PFSK-1 (cell line): ENCODE measurements at regions not wholly inside any gene's neighbourhood (a gene's known extent, or its start where the extent isn't known, plus 50 kb on each side); places are given as distances from the start of the nearest gene placed in this dataset.

ENCODE experiments used
- FOXP2 ChIP-seq: optimal IDR thresholded peaks from 2 replicates; pipeline ENCODE3; 2011; ENCODE audit warnings: borderline replicate concordance, control low read depth, inconsistent platforms; ENCODE audit not compliant: insufficient read depth; ENCODE audit errors: extremely low read length, extremely low read depth
- POLR2AphosphoS5 ChIP-seq: IDR thresholded peaks from 2 replicates; pipeline ENCODE4 v1.6.1; 2012; ENCODE audit warnings: low read depth, mild to moderate bottlenecking, control low read depth, low read length, moderate library complexity
- SIN3A ChIP-seq: IDR thresholded peaks from 2 replicates; pipeline ENCODE4 v1.6.1; 2012; ENCODE audit warnings: mild to moderate bottlenecking, low read length, moderate library complexity, borderline replicate concordance; ENCODE audit not compliant: insufficient read depth
- TAF1 ChIP-seq: IDR thresholded peaks from 2 replicates; pipeline ENCODE4 v1.6.1; 2012; ENCODE audit warnings: low read length, control low read depth, borderline replicate concordance; ENCODE audit not compliant: insufficient read depth
- TF ChIP-seq, protein P1 (sequence below), 2 experiments: IDR thresholded peaks; 2 replicates each; pipeline versions ENCODE4 v1.6.1 to v1.8.0; 2011 to 2012; ENCODE audit warnings: low read depth in 2 of 2, low read length in 2 of 2, control low read depth in 1 of 2, inconsistent platforms in 1 of 2, mild to moderate bottlenecking in 1 of 2, moderate library complexity in 1 of 2; ENCODE audit not compliant: insufficient read depth in 1 of 2

GRCh38 chr6:147717991-147718390 lies 209.5 kb downstream of the SAMD5 start:
- no peak for TF ChIP-seq POLR2AphosphoS5
- TF ChIP-seq FOXP2 = no peak
- TF ChIP-seq, protein P1, sequence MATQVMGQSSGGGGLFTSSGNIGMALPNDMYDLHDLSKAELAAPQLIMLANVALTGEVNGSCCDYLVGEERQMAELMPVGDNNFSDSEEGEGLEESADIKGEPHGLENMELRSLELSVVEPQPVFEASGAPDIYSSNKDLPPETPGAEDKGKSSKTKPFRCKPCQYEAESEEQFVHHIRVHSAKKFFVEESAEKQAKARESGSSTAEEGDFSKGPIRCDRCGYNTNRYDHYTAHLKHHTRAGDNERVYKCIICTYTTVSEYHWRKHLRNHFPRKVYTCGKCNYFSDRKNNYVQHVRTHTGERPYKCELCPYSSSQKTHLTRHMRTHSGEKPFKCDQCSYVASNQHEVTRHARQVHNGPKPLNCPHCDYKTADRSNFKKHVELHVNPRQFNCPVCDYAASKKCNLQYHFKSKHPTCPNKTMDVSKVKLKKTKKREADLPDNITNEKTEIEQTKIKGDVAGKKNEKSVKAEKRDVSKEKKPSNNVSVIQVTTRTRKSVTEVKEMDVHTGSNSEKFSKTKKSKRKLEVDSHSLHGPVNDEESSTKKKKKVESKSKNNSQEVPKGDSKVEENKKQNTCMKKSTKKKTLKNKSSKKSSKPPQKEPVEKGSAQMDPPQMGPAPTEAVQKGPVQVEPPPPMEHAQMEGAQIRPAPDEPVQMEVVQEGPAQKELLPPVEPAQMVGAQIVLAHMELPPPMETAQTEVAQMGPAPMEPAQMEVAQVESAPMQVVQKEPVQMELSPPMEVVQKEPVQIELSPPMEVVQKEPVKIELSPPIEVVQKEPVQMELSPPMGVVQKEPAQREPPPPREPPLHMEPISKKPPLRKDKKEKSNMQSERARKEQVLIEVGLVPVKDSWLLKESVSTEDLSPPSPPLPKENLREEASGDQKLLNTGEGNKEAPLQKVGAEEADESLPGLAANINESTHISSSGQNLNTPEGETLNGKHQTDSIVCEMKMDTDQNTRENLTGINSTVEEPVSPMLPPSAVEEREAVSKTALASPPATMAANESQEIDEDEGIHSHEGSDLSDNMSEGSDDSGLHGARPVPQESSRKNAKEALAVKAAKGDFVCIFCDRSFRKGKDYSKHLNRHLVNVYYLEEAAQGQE (IDR thresholded peaks at IDR 0.05; ENCODE audit: insufficient read depth in 1 of 2, low read depth in 2 of 2, low read length in 2 of 2) = no peak
- TF ChIP-seq SIN3A = no peak
- TF ChIP-seq TAF1 = no peak

- TF ChIP-seq FOXP2 (no peak), TAF1 (no peak), POLR2AphosphoS5 (no peak), SIN3A (no peak)
- TF ChIP-seq, protein P1 (IDR thresholded peaks at IDR 0.05; ENCODE audit: insufficient read depth in 1 of 2, low read depth in 2 of 2, low read length in 2 of 2) = no peak
Measured at GRCh38 chr6:147722158-147722557, 213.7 kb downstream of the SAMD5 start.

DNA sequence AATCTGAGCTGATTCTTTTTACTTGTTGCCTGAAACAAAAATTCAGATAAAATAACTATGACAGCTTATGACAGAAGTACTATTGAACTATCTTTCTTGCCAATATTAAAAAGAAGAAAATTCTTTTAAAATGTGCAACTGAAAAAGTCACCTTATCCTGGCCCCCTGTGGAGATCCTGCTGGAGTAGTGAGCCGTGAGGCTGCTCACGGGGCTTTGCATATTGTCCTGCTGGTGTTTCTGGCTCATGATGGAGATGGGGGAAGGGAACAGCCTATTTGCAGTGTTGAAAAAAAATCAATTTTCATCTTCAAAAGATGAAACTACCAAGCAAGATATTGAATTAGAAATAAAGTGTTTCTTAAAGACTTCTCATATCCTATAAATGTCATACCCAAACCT lies 216.0 kb downstream of the SAMD5 start:
- no peak for TF ChIP-seq SIN3A
- TF ChIP-seq POLR2AphosphoS5 = no peak
- TF ChIP-seq TAF1 = no peak
- TF ChIP-seq, protein P1 (IDR thresholded peaks at IDR 0.05; ENCODE audit: insufficient read depth in 1 of 2, low read depth in 2 of 2, low read length in 2 of 2) = no peak
- no peak for TF ChIP-seq FOXP2

DNA sequence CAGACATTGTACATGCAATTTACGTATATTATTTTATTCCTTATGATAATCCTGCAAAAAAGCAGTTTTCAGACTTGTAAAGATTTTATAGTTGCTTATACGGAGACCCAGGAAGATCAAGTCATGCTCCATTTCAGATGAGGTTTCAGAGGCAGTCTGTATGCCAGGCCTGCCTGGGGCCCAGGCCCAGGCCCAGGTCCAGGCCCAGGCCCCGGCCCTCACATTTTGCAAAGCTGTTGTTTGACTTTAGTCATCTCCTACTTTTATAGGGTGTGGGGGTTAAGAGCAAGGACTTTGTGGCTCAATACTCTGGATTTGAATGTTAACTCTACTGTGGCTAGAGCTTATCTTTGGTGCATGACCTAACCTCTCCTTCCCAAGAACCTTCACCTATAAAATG lies 217.9 kb downstream of the SAMD5 start:
- TF ChIP-seq POLR2AphosphoS5 (no peak), TAF1 (no peak), FOXP2 (no peak), SIN3A (no peak)
- TF ChIP-seq, protein P1 (IDR thresholded peaks at IDR 0.05; ENCODE audit: insufficient read depth in 1 of 2, low read depth in 2 of 2, low read length in 2 of 2) = no peak

DNA sequence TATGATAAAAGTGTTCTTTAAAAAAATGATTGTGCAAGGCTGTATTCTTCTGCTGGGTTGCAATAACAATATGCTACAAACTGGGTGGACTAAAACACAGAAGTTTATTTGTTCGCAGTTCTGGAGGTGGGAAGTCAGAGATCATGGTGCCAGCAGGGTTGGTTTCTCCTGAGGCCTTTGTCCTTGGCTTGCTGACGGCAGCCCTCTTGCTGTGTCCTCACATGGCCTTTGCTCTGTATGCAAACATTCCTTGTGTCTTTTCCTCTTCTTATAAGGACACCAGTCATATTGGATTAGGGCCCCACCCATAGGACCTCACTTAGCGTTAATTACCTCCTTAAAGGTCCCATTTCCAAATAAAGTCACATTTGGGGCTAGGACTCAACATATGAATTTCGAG lies 220.4 kb downstream of the SAMD5 start:
- no peak for TF ChIP-seq SIN3A
- TF ChIP-seq FOXP2 = no peak
- TF ChIP-seq, protein P1 (IDR thresholded peaks at IDR 0.05; ENCODE audit: insufficient read depth in 1 of 2, low read depth in 2 of 2, low read length in 2 of 2) = no peak
- TF ChIP-seq TAF1 = no peak
- TF ChIP-seq POLR2AphosphoS5 = no peak
